ENCODE measurements at regions not wholly inside any gene's neighbourhood (a gene's known extent, or its start where the extent isn't known, plus 50 kb on each side); places are given as distances from the start of the nearest gene placed in this dataset.

- in situ Hi-C loops (cut with MboI; ENCODE audit: low sequenced_read_pairs, unreplicated experiment): no loop called here
- DNase-seq (ENCODE audit: low spot score): no peak
- no peak for TF ChIP-seq CTCF (IDR thresholded peaks at IDR 0.05; ENCODE audit: borderline replicate concordance, control extremely low read depth, extremely low read depth, insufficient read depth, missing control alignments)
Observed at GRCh38 chr12:84619053-84619571, 293.5 kb downstream of the SLC6A15 start.

- in situ Hi-C loops (cut with MboI; ENCODE audit: low sequenced_read_pairs, unreplicated experiment): no loop called here
- TF ChIP-seq CTCF (IDR thresholded peaks at IDR 0.05; ENCODE audit: borderline replicate concordance, control extremely low read depth, extremely low read depth, insufficient read depth, missing control alignments): no peak
- no peak for DNase-seq (ENCODE audit: low spot score)
Observed at GRCh38 chr12:84607170-84607819, 305.3 kb downstream of the SLC6A15 start.

- no peak for DNase-seq (ENCODE audit: low spot score)
- in situ Hi-C loops (cut with MboI; ENCODE audit: low sequenced_read_pairs, unreplicated experiment): no loop called here
Observed at GRCh38 chr12:84605983-84606382, 306.6 kb downstream of the SLC6A15 start.

GRCh38 chr12:84604551-84604950, 308.0 kb downstream of the SLC6A15 start:
- TF ChIP-seq CTCF (IDR thresholded peaks at IDR 0.05; ENCODE audit: borderline replicate concordance, control extremely low read depth, extremely low read depth, insufficient read depth, missing control alignments): no peak
- in situ Hi-C loops (cut with MboI; ENCODE audit: low sequenced_read_pairs, unreplicated experiment): no loop called here
- DNase-seq (ENCODE audit: low spot score): no peak

More at GRCh38 chr12:84605983-84606382, 306.6 kb downstream of the SLC6A15 start:
- TF ChIP-seq CTCF (IDR thresholded peaks at IDR 0.05; ENCODE audit: borderline replicate concordance, control extremely low read depth, extremely low read depth, insufficient read depth, missing control alignments): no peak

- TF ChIP-seq CTCF (IDR thresholded peaks at IDR 0.05; ENCODE audit: borderline replicate concordance, control extremely low read depth, extremely low read depth, insufficient read depth, missing control alignments): no peak
- in situ Hi-C loops (cut with MboI; ENCODE audit: low sequenced_read_pairs, unreplicated experiment): no loop called here
- no peak for DNase-seq (ENCODE audit: low spot score)
Observed at GRCh38 chr12:84603484-84604248, 308.9 kb downstream of the SLC6A15 start.

- in situ Hi-C loops (cut with MboI; ENCODE audit: low sequenced_read_pairs, unreplicated experiment): no loop called here
- TF ChIP-seq CTCF (IDR thresholded peaks at IDR 0.05; ENCODE audit: borderline replicate concordance, control extremely low read depth, extremely low read depth, insufficient read depth, missing control alignments): no peak
- no peak for DNase-seq (ENCODE audit: low spot score)
Observed at GRCh38 chr12:84601483-84601882, 311.1 kb downstream of the SLC6A15 start.
